ENCODE measurements at regions not wholly inside any gene's neighbourhood (a gene's known extent, or its start where the extent isn't known, plus 50 kb on each side); places are given as distances from the start of the nearest gene placed in this dataset.

- Histone ChIP-seq H3K4me3 (ENCODE audit: low read depth, low read length) (no peak overlapping the region), H3K4me1 (ENCODE audit: insufficient read depth) (no peaks in the 10 kb centered on the region), H3K27ac (ENCODE audit: low read depth) (no peak overlapping the region), H3K36me3 (ENCODE audit: insufficient read depth) (no peaks in the 10 kb centered on the region)
- 35% methylated on average over 11 of the region's 11 CpGs for WGBS
- DNase-seq (ENCODE audit: extremely low spot score) = peak; percentile 66
These were observed 190.6 kb downstream of the MZT1 start for GRCh38 chr13:72536714-72537394.

GRCh38 chr13:72534951-72535640 lies 192.3 kb downstream of the MZT1 start:
- Histone ChIP-seq H3K36me3 (ENCODE audit: insufficient read depth) (no peaks in the 10 kb centered on the region), H3K27ac (ENCODE audit: low read depth) (no peak overlapping the region), H3K4me3 (ENCODE audit: low read depth, low read length) (no peak overlapping the region), H3K4me1 (ENCODE audit: insufficient read depth) (no peaks in the 10 kb centered on the region)
- WGBS = 83% methylated on average over 2 of the region's 2 CpGs
- DNase-seq (ENCODE audit: extremely low spot score) = no peak

- no peak overlapping the region for H3K27ac ChIP-seq (ENCODE audit: low read depth)
- DNase-seq (ENCODE audit: extremely low spot score) = no peak
- H3K4me1 ChIP-seq (ENCODE audit: insufficient read depth) = no peaks in the 10 kb centered on the region
- no peak overlapping the region for H3K4me3 ChIP-seq (ENCODE audit: low read depth, low read length)
- no peaks in the 10 kb centered on the region for H3K36me3 ChIP-seq (ENCODE audit: insufficient read depth)
- WGBS = 53% methylated on average over 5 of the region's 5 CpGs
These were observed 197.0 kb downstream of the MZT1 start for GRCh38 chr13:72530471-72530870.

GRCh38 chr13:72527333-72527732 lies 200.1 kb downstream of the MZT1 start:
- Histone ChIP-seq H3K27ac (ENCODE audit: low read depth) (no peak overlapping the region), H3K4me3 (ENCODE audit: low read depth, low read length) (no peak overlapping the region), H3K4me1 (ENCODE audit: insufficient read depth) (no peaks in the 10 kb centered on the region), H3K36me3 (ENCODE audit: insufficient read depth) (no peaks in the 10 kb centered on the region)
- no peak for DNase-seq (ENCODE audit: extremely low spot score)
- WGBS = 91% methylated on average over 2 of the region's 2 CpGs

- DNase-seq (ENCODE audit: extremely low spot score) = no peak
- WGBS = 94% methylated on average over 2 of the region's 2 CpGs
- H3K36me3 ChIP-seq (ENCODE audit: insufficient read depth) = no peaks in the 10 kb centered on the region
- no peak overlapping the region for H3K4me3 ChIP-seq (ENCODE audit: low read depth, low read length)
- H3K27ac ChIP-seq (ENCODE audit: low read depth) = no peak overlapping the region
- H3K4me1 ChIP-seq (ENCODE audit: insufficient read depth) = no peaks in the 10 kb centered on the region
These were observed 203.8 kb downstream of the MZT1 start for GRCh38 chr13:72523593-72523992.

- Histone ChIP-seq H3K4me3 (ENCODE audit: low read depth, low read length) (no peak overlapping the region), H3K27ac (ENCODE audit: low read depth) (no peak overlapping the region), H3K36me3 (ENCODE audit: insufficient read depth) (no peaks in the 10 kb centered on the region), H3K4me1 (ENCODE audit: insufficient read depth) (no peaks in the 10 kb centered on the region)
- 72% methylated on average over 4 of the region's 4 CpGs for WGBS
- no peak for DNase-seq (ENCODE audit: extremely low spot score)
These were observed 204.4 kb downstream of the MZT1 start for GRCh38 chr13:72523049-72523448.

- Histone ChIP-seq H3K4me1 (ENCODE audit: insufficient read depth) (no peaks in the 10 kb centered on the region), H3K36me3 (ENCODE audit: insufficient read depth) (no peaks in the 10 kb centered on the region), H3K4me3 (ENCODE audit: low read depth, low read length) (no peak overlapping the region), H3K27ac (ENCODE audit: low read depth) (no peak overlapping the region)
- 49% methylated on average over 10 of the region's 10 CpGs for WGBS
- no peak for DNase-seq (ENCODE audit: extremely low spot score)
These were observed 205.3 kb downstream of the MZT1 start for GRCh38 chr13:72521940-72522661.

GRCh38 chr13:72514146-72514545 lies 213.3 kb downstream of the MZT1 start:
- WGBS = 0% methylated on average over 1 of the region's 1 CpG
- Histone ChIP-seq H3K27ac (ENCODE audit: low read depth) (no peak overlapping the region), H3K36me3 (ENCODE audit: insufficient read depth) (no peaks in the 10 kb centered on the region), H3K4me1 (ENCODE audit: insufficient read depth) (no peaks in the 10 kb centered on the region), H3K4me3 (ENCODE audit: low read depth, low read length) (no peak overlapping the region)
- DNase-seq (ENCODE audit: extremely low spot score) = no peak

- DNase-seq (ENCODE audit: extremely low spot score) = no peak
- Histone ChIP-seq H3K27ac (ENCODE audit: low read depth) (no peak overlapping the region), H3K4me3 (ENCODE audit: low read depth, low read length) (no peak overlapping the region), H3K4me1 (ENCODE audit: insufficient read depth) (no peaks in the 10 kb centered on the region), H3K36me3 (ENCODE audit: insufficient read depth) (no peaks in the 10 kb centered on the region)
- 76% methylated on average over 7 of the region's 7 CpGs for WGBS
These were observed 219.0 kb downstream of the MZT1 start for GRCh38 chr13:72508392-72508791.

GRCh38 chr13:72507416-72508199 lies 219.8 kb downstream of the MZT1 start:
- H3K4me3 ChIP-seq (ENCODE audit: low read depth, low read length) = peak overlapping the region; percentile 20
- no peak for DNase-seq (ENCODE audit: extremely low spot score)

GRCh38 chr13:72506706-72507105 lies 220.7 kb downstream of the MZT1 start:
- Histone ChIP-seq H3K36me3 (ENCODE audit: insufficient read depth) (no peaks in the 10 kb centered on the region), H3K4me3 (ENCODE audit: low read depth, low read length) (no peak overlapping the region), H3K27ac (ENCODE audit: low read depth) (no peak overlapping the region), H3K4me1 (ENCODE audit: insufficient read depth) (no peaks in the 10 kb centered on the region)
- DNase-seq (ENCODE audit: extremely low spot score) = no peak

More at GRCh38 chr13:72507416-72508199, 219.8 kb downstream of the MZT1 start:
- WGBS = 52% methylated on average over 9 of the region's 9 CpGs
- Histone ChIP-seq H3K4me1 (ENCODE audit: insufficient read depth) (no peaks in the 10 kb centered on the region), H3K27ac (ENCODE audit: low read depth) (no peak overlapping the region), H3K36me3 (ENCODE audit: insufficient read depth) (no peaks in the 10 kb centered on the region)

- H3K4me1 ChIP-seq (ENCODE audit: insufficient read depth) = no peaks in the 10 kb centered on the region
- H3K27ac ChIP-seq (ENCODE audit: low read depth) = no peak overlapping the region
- no peak overlapping the region for H3K4me3 ChIP-seq (ENCODE audit: low read depth, low read length)
- no peak for DNase-seq (ENCODE audit: extremely low spot score)
- no peaks in the 10 kb centered on the region for H3K36me3 ChIP-seq (ENCODE audit: insufficient read depth)
These were observed 222.1 kb downstream of the MZT1 start for GRCh38 chr13:72505376-72505775.

- Histone ChIP-seq H3K4me3 (ENCODE audit: low read depth, low read length) (no peak overlapping the region), H3K27ac (ENCODE audit: low read depth) (no peak overlapping the region), H3K36me3 (ENCODE audit: insufficient read depth) (no peaks in the 10 kb centered on the region), H3K4me1 (ENCODE audit: insufficient read depth) (no peaks in the 10 kb centered on the region)
- no peak for DNase-seq (ENCODE audit: extremely low spot score)
- WGBS = 68% methylated on average over 5 of the region's 5 CpGs
These were observed 223.1 kb downstream of the MZT1 start for GRCh38 chr13:72504131-72504841.
